ENCODE measurements at regions not wholly inside any gene's neighbourhood (a gene's known extent, or its start where the extent isn't known, plus 50 kb on each side); places are given as distances from the start of the nearest gene placed in this dataset.
"Not testable (repeated sequence)": the region's sequence is repeated elsewhere in the genome, so short reads cannot be mapped to it uniquely, and the experiment has no call there.

GRCh38 chr2:175755169-175755568 lies 246.9 kb downstream of the LNPK start:
- DNase-seq = no peak

- no peak for DNase-seq
Measured at GRCh38 chr2:175750195-175750594, 251.9 kb downstream of the LNPK start.

- DNase-seq = no peak
Measured at GRCh38 chr2:175745911-175746310, 256.2 kb downstream of the LNPK start.

GRCh38 chr2:175744000-175744399 lies 258.1 kb downstream of the LNPK start:
- DNase-seq = no peak

- peak; percentile 51 for DNase-seq
Measured at GRCh38 chr2:175743011-175743410, 259.1 kb downstream of the LNPK start.

GRCh38 chr2:175742367-175742766 lies 259.7 kb downstream of the LNPK start:
- no peak for DNase-seq

- no peak for DNase-seq
Measured at GRCh38 chr2:175741164-175741563, 260.9 kb downstream of the LNPK start.

- peak; percentile 88 for DNase-seq
Measured at GRCh38 chr2:175737722-175738361, 264.2 kb downstream of the LNPK start.

GRCh38 chr2:175734686-175735085 lies 267.4 kb downstream of the LNPK start:
- no peak for DNase-seq

GRCh38 chr2:175732531-175732930 lies 269.5 kb downstream of the LNPK start:
- no peak for DNase-seq

GRCh38 chr2:175730050-175730449 lies 272.0 kb downstream of the LNPK start:
- no peak for DNase-seq

- no peak for DNase-seq
Measured at GRCh38 chr2:175729049-175729706, 272.9 kb downstream of the LNPK start.

GRCh38 chr2:175728032-175728431 lies 274.0 kb downstream of the LNPK start:
- no peak for DNase-seq

- DNase-seq = no peak
Measured at GRCh38 chr2:175726223-175726622, 275.8 kb downstream of the LNPK start.

- DNase-seq = no peak
Measured at GRCh38 chr2:175709248-175709647, 292.8 kb downstream of the LNPK start.

GRCh38 chr2:175707322-175707721 lies 294.7 kb downstream of the LNPK start:
- DNase-seq = no peak

- not testable (repeated sequence) for DNase-seq
Measured at GRCh38 chr2:175704568-175704967, 297.5 kb downstream of the LNPK start.

GRCh38 chr2:175698061-175698460 lies 304.0 kb downstream of the LNPK start:
- DNase-seq = no peak

GRCh38 chr2:175690113-175690837 lies 311.8 kb downstream of the LNPK start:
- DNase-seq = peak; percentile 84

GRCh38 chr2:175688243-175688642 lies 313.8 kb downstream of the LNPK start:
- DNase-seq = no peak

- DNase-seq = no peak
Measured at GRCh38 chr2:175687465-175687864, 314.6 kb downstream of the LNPK start.

GRCh38 chr2:175686002-175686401 lies 316.1 kb downstream of the LNPK start:
- DNase-seq = no peak

GRCh38 chr2:175684466-175684865 lies 317.6 kb downstream of the LNPK start:
- DNase-seq = no peak

GRCh38 chr2:175679728-175680127 lies 322.3 kb downstream of the LNPK start:
- DNase-seq = no peak

Data from NCI-H1694 treated with DMSO at 0.1 percent for 48 hours (cell line).